ENCODE measurements at regions not wholly inside any gene's neighbourhood (a gene's known extent, or its start where the extent isn't known, plus 50 kb on each side); places are given as distances from the start of the nearest gene placed in this dataset.

DNA sequence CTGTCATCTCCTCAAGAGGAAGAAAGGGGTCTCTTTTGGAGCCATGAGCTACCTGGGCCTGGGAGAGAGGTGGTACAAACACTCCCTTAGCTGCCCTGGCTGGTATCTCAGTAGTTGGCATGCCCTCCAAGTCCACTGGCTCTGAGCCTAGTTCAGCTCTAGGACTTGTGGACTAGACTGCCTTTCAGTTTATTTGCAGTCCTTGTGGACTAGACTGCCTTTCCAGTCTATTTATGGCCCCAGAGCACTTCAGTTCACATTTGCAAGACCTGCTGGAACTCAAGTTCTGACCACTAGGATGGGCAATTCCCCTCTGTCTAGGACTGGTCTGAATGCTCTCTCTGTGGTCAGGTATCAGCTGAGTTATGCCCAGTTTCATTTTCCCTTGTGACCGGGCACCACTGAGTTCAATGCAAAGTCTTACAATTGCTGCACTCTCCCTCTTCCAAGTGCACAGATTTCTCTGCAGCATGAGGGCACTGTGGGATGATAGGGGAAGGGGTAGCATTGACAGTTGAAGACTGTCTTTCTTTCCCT, 1019.0 kb downstream of the TAF11L14 start:
- H3K27ac ChIP-seq (ENCODE audit: extremely low read depth, low read depth, low read length) = no peak overlapping the region
- CTCF ChIA-PET = no interaction called here
- POLR2A ChIA-PET = no interaction called here
- no peaks in the 10 kb centered on the region for H3K36me3 ChIP-seq (ENCODE audit: control insufficient read depth in 2 of 2, insufficient read depth in 1 of 2, low read length in 2 of 2)
- TF ChIP-seq, protein P1, sequence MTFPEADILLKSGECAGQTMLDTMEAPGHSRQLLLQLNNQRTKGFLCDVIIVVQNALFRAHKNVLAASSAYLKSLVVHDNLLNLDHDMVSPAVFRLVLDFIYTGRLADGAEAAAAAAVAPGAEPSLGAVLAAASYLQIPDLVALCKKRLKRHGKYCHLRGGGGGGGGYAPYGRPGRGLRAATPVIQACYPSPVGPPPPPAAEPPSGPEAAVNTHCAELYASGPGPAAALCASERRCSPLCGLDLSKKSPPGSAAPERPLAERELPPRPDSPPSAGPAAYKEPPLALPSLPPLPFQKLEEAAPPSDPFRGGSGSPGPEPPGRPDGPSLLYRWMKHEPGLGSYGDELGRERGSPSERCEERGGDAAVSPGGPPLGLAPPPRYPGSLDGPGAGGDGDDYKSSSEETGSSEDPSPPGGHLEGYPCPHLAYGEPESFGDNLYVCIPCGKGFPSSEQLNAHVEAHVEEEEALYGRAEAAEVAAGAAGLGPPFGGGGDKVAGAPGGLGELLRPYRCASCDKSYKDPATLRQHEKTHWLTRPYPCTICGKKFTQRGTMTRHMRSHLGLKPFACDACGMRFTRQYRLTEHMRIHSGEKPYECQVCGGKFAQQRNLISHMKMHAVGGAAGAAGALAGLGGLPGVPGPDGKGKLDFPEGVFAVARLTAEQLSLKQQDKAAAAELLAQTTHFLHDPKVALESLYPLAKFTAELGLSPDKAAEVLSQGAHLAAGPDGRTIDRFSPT (tag by site-specific recombination; IDR thresholded peaks at IDR 0.05) = no peak
- TF ChIP-seq, protein P2, sequence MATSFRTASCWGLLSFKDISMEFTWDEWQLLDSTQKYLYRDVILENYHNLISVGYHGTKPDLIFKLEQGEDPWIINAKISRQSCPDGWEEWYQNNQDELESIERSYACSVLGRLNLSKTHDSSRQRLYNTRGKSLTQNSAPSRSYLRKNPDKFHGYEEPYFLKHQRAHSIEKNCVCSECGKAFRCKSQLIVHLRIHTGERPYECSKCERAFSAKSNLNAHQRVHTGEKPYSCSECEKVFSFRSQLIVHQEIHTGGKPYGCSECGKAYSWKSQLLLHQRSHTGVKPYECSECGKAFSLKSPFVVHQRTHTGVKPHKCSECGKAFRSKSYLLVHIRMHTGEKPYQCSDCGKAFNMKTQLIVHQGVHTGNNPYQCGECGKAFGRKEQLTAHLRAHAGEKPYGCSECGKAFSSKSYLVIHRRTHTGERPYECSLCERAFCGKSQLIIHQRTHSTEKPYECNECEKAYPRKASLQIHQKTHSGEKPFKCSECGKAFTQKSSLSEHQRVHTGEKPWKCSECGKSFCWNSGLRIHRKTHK (tag by site-specific recombination; IDR thresholded peaks at IDR 0.05) = no peak
- TF ChIP-seq, protein P3, sequence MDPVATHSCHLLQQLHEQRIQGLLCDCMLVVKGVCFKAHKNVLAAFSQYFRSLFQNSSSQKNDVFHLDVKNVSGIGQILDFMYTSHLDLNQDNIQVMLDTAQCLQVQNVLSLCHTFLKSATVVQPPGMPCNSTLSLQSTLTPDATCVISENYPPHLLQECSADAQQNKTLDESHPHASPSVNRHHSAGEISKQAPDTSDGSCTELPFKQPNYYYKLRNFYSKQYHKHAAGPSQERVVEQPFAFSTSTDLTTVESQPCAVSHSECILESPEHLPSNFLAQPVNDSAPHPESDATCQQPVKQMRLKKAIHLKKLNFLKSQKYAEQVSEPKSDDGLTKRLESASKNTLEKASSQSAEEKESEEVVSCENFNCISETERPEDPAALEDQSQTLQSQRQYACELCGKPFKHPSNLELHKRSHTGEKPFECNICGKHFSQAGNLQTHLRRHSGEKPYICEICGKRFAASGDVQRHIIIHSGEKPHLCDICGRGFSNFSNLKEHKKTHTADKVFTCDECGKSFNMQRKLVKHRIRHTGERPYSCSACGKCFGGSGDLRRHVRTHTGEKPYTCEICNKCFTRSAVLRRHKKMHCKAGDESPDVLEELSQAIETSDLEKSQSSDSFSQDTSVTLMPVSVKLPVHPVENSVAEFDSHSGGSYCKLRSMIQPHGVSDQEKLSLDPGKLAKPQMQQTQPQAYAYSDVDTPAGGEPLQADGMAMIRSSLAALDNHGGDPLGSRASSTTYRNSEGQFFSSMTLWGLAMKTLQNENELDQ (tag by site-specific recombination; IDR thresholded peaks at IDR 0.05; ENCODE audit: low read depth) = no peak
- no peak for TF ChIP-seq WT1 (tag by site-specific recombination; IDR thresholded peaks at IDR 0.05)
- TF ChIP-seq ZNF664 (tag by site-specific recombination; IDR thresholded peaks at IDR 0.05) = no peak
- no peak overlapping the region for H3K4me3 ChIP-seq (ENCODE audit: low read depth, low read length)
- no peaks in the 10 kb centered on the region for H3K9me3 ChIP-seq (ENCODE audit: control insufficient read depth, insufficient read depth, low read depth, low read length)
- H3K4me1 ChIP-seq (ENCODE audit: control insufficient read depth, insufficient read depth, low read length) = no peaks in the 10 kb centered on the region

DNA sequence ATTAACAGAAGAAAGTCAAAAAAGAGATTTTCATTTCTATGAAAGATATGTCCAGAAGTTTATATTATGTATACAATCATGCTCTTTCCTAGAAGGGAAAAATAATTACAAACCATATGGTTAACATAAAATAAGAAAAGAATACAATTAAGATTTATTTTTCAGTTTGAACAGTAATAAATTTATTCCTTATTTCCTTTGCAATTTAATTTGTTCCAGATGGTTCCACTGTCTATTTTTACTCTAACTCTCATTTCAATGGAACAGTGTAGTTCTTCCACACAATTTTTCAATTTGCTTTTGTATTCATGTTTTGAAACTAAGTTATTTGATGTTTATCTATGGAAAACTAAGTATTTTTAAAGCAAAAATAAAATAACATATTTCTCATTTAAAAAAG, 1026.3 kb downstream of the TAF11L14 start:
- H3K9me3 ChIP-seq (ENCODE audit: control insufficient read depth, insufficient read depth, low read depth, low read length) = no peaks in the 10 kb centered on the region
- TF ChIP-seq, protein P4, sequence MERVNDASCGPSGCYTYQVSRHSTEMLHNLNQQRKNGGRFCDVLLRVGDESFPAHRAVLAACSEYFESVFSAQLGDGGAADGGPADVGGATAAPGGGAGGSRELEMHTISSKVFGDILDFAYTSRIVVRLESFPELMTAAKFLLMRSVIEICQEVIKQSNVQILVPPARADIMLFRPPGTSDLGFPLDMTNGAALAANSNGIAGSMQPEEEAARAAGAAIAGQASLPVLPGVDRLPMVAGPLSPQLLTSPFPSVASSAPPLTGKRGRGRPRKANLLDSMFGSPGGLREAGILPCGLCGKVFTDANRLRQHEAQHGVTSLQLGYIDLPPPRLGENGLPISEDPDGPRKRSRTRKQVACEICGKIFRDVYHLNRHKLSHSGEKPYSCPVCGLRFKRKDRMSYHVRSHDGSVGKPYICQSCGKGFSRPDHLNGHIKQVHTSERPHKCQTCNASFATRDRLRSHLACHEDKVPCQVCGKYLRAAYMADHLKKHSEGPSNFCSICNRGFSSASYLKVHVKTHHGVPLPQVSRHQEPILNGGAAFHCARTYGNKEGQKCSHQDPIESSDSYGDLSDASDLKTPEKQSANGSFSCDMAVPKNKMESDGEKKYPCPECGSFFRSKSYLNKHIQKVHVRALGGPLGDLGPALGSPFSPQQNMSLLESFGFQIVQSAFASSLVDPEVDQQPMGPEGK (tag by site-specific recombination; IDR thresholded peaks at IDR 0.05) = no peak
- TF ChIP-seq, protein P5, sequence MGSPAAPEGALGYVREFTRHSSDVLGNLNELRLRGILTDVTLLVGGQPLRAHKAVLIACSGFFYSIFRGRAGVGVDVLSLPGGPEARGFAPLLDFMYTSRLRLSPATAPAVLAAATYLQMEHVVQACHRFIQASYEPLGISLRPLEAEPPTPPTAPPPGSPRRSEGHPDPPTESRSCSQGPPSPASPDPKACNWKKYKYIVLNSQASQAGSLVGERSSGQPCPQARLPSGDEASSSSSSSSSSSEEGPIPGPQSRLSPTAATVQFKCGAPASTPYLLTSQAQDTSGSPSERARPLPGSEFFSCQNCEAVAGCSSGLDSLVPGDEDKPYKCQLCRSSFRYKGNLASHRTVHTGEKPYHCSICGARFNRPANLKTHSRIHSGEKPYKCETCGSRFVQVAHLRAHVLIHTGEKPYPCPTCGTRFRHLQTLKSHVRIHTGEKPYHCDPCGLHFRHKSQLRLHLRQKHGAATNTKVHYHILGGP (tag by site-specific recombination; IDR thresholded peaks at IDR 0.05) = no peak
- TF ChIP-seq ZSCAN23 (tag by site-specific recombination; IDR thresholded peaks at IDR 0.05) = no peak
- no peak for TF ChIP-seq ZNF366 (tag by site-specific recombination; conservative IDR thresholded peaks at IDR 0.05)
- TF ChIP-seq, protein P6, sequence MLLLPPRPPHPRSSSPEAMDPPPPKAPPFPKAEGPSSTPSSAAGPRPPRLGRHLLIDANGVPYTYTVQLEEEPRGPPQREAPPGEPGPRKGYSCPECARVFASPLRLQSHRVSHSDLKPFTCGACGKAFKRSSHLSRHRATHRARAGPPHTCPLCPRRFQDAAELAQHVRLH (tag by site-specific recombination; IDR thresholded peaks at IDR 0.05) = no peak
- TF ChIP-seq ZNF248 (tag by site-specific recombination; IDR thresholded peaks at IDR 0.05) = no peak
- TF ChIP-seq ZSCAN16 (tag by site-specific recombination; IDR thresholded peaks at IDR 0.05) = no peak
- TF ChIP-seq SP7 (tag by site-specific recombination; IDR thresholded peaks at IDR 0.05) = no peak
- no peak for TF ChIP-seq ZNF623 (tag by site-specific recombination; IDR thresholded peaks at IDR 0.05)
- TF ChIP-seq ZNF473 (tag by site-specific recombination; IDR thresholded peaks at IDR 0.05) = no peak
- no peak for TF ChIP-seq HOXC10 (CRISPR knock-in tag; IDR thresholded peaks at IDR 0.05)
- no peak overlapping the region for H3K27ac ChIP-seq (ENCODE audit: extremely low read depth, low read depth, low read length)
- CTCF ChIA-PET = no interaction called here
- POLR2A ChIA-PET = no interaction called here
- no peaks in the 10 kb centered on the region for H3K36me3 ChIP-seq (ENCODE audit: control insufficient read depth in 2 of 2, insufficient read depth in 1 of 2, low read length in 2 of 2)
- H3K4me3 ChIP-seq (ENCODE audit: low read depth, low read length) = no peak overlapping the region
- no peaks in the 10 kb centered on the region for H3K4me1 ChIP-seq (ENCODE audit: control insufficient read depth, insufficient read depth, low read length)

All from HEK293 (cell line).